SK-N-SH (cell line): ENCODE measurements at regions not wholly inside any gene's neighbourhood (a gene's known extent, or its start where the extent isn't known, plus 50 kb on each side); places are given as distances from the start of the nearest gene placed in this dataset.
A peak's percentile ranks its signal among the peaks of the same experiment; 100 is the strongest.

ENCODE experiments used
- CTCF ChIA-PET: fragments of 300-600, 350-600 bp; formaldehyde crosslinking; extraction: SDS; loops from one replicate; lab custom pipeline; 2021; lab: Yijun Ruan, JAX
- POLR2A ChIA-PET: fragments of 350-600 bp; sonication (Branson Sonifier 250); formaldehyde crosslinking; extraction: SDS; loops from one replicate; lab custom pipeline; 2020; ENCODE audit warnings: antibody characterized with exemption, inconsistent platforms; lab: Yijun Ruan, JAX
- DNase-seq: peaks from one replicate; pipeline ENCODE4 v3.0.0; 2012
- H2AFZ ChIP-seq: fragments of 200-600 bp; sonication (generic); 2 replicates; pipeline ENCODE4 v1.8.1; 2016; ENCODE audit warnings: antibody characterized with exemption, mild to moderate bottlenecking, low read depth
- H3F3A ChIP-seq: fragments of 200-600 bp; sonication (generic); replicated peaks from 2 replicates; pipeline ENCODE3; 2016; ENCODE audit warnings: antibody characterized with exemption, mild to moderate bottlenecking; ENCODE audit not compliant: insufficient read depth
- H3K27ac ChIP-seq, 2 experiments: fragments of 200-500 bp in 1 of 2; fragments of 200-600 bp in 1 of 2; sonication (Bioruptor generic) in 1 of 2; sonication (generic), shearing (Covaris generic) in 1 of 2; 2 replicates each; pipeline versions ENCODE4 v1.5.1 to v1.6.1; 2014 to 2016; ENCODE audit warnings: low read depth in 2 of 2, inconsistent platforms in 1 of 2, low read length in 1 of 2, mild to moderate bottlenecking in 1 of 2, mixed read lengths in 1 of 2
- H3K27me3 ChIP-seq: fragments of 200-600 bp; sonication (generic), shearing (Covaris generic); 2 replicates; pipeline ENCODE4 v1.6.1; 2016; ENCODE audit warnings: mixed run types; ENCODE audit not compliant: insufficient read depth
- H3K36me3 ChIP-seq, 2 experiments: fragments of 200-500 bp in 1 of 2; fragments of 200-600 bp in 1 of 2; sonication (Bioruptor generic) in 1 of 2; sonication (generic) in 1 of 2; replicated peaks in 1 of 2; 2 replicates each; pipeline versions ENCODE3 to v1.5.1; 2014 to 2016; ENCODE audit warnings: low read length in 1 of 2, mild to moderate bottlenecking in 1 of 2; ENCODE audit not compliant: insufficient read depth in 2 of 2, control insufficient read depth in 1 of 2
- H3K4me1 ChIP-seq, 2 experiments: fragments of 200-500 bp in 1 of 2; fragments of 200-600 bp in 1 of 2; sonication (Bioruptor generic) in 1 of 2; sonication (generic), shearing (Covaris generic) in 1 of 2; 2 replicates each; pipeline versions ENCODE4 v1.5.1 to v1.6.1; 2014 to 2016; ENCODE audit warnings: low read depth in 1 of 2, low read length in 1 of 2, mixed run types in 1 of 2; ENCODE audit not compliant: insufficient read depth in 2 of 2, control insufficient read depth in 1 of 2
- H3K4me2 ChIP-seq: fragments of 200-600 bp; sonication (generic), shearing (Covaris generic); 2 replicates; pipeline ENCODE4 v1.6.1; 2017; ENCODE audit warnings: mixed run types
- H3K4me3 ChIP-seq, 2 experiments: fragments of 200-500 bp in 1 of 2; fragments of 200-600 bp in 1 of 2; sonication (Bioruptor generic) in 1 of 2; sonication (generic), shearing (Covaris generic) in 1 of 2; 2 replicates each; pipeline versions ENCODE4 v1.5.1 to v1.8.1; 2014 to 2016; ENCODE audit warnings: low read depth in 2 of 2, inconsistent platforms in 1 of 2, low read length in 1 of 2, mild to moderate bottlenecking in 1 of 2, mixed read lengths in 1 of 2, moderate library complexity in 1 of 2
- H3K79me2 ChIP-seq: fragments of 200-600 bp; sonication (generic); 2 replicates; pipeline ENCODE4 v1.8.1; 2017; ENCODE audit warnings: mild to moderate bottlenecking; ENCODE audit not compliant: insufficient read depth
- H3K9ac ChIP-seq: fragments of 200-600 bp; sonication (generic); 2 replicates; pipeline ENCODE4 v1.6.1; 2017; ENCODE audit warnings: mixed run types
- H3K9me2 ChIP-seq: fragments of 200-600 bp; sonication (generic); 2 replicates; pipeline ENCODE4 v1.6.1; 2017; ENCODE audit warnings: mixed run types
- H3K9me3 ChIP-seq: fragments of 200-600 bp; sonication (generic); 2 replicates; pipeline ENCODE4 v1.6.1; 2017; ENCODE audit warnings: mixed run types, mild to moderate bottlenecking, moderate library complexity
- H4K20me1 ChIP-seq: fragments of 200-600 bp; sonication (generic); 2 replicates; pipeline ENCODE4 v1.6.1; 2017; ENCODE audit warnings: mild to moderate bottlenecking, mixed run types; ENCODE audit not compliant: insufficient read depth
- CHD2 ChIP-seq: fragments of 150-350 bp; IDR thresholded peaks from 2 replicates; pipeline ENCODE4 v1.6.1; 2018; ENCODE audit warnings: low read length; ENCODE audit not compliant: partially characterized antibody
- ELF1 ChIP-seq: IDR thresholded peaks from 2 replicates; pipeline ENCODE4 v1.4.0; 2012
- EP300 ChIP-seq, 2 experiments: IDR thresholded peaks; 2 replicates each; pipeline versions ENCODE4 v1.4.0 to v1.6.1; 2012; ENCODE audit warnings: borderline replicate concordance in 1 of 2, low read depth in 1 of 2, low read length in 1 of 2
- EZH2phosphoT487 ChIP-seq: fragments of 200-600 bp; sonication (generic); IDR thresholded peaks from 2 replicates; pipeline ENCODE4 v1.6.1; 2017; ENCODE audit warnings: low read depth, mixed run types, mild to moderate bottlenecking, antibody characterized with exemption, moderate library complexity, borderline replicate concordance
- FOXM1 ChIP-seq: IDR thresholded peaks from 2 replicates; pipeline ENCODE4 v1.4.0; 2012; ENCODE audit warnings: low read depth, mild to moderate bottlenecking
- JUND ChIP-seq: IDR thresholded peaks from 2 replicates; pipeline ENCODE4 v1.4.0; 2012
- MEF2A ChIP-seq: IDR thresholded peaks from 2 replicates; pipeline ENCODE4 v1.4.0; 2012; ENCODE audit warnings: low read depth, borderline replicate concordance
- NFIC ChIP-seq: IDR thresholded peaks from 2 replicates; pipeline ENCODE4 v1.4.0; 2012; ENCODE audit warnings: borderline replicate concordance
- POLR2AphosphoS5 ChIP-seq: IDR thresholded peaks from 2 replicates; pipeline ENCODE4 v1.6.1; 2012; ENCODE audit warnings: low read depth, low read length
- RCOR1 ChIP-seq: fragments of 150-350 bp; IDR thresholded peaks from 2 replicates; pipeline ENCODE4 v1.6.1; 2017; ENCODE audit warnings: antibody characterized with exemption, low read length
- RFX5 ChIP-seq: IDR thresholded peaks from 2 replicates; pipeline ENCODE4 v1.6.1; 2012; ENCODE audit warnings: mild to moderate bottlenecking, improper control_type of control experiment, low read length
- RXRA ChIP-seq: IDR thresholded peaks from 2 replicates; pipeline ENCODE4 v1.4.0; 2012; ENCODE audit warnings: low read depth, mild to moderate bottlenecking, borderline replicate concordance
- TAF1 ChIP-seq: IDR thresholded peaks from 2 replicates; pipeline ENCODE4 v1.6.1; 2012; ENCODE audit warnings: low read depth, mild to moderate bottlenecking, low read length, moderate library complexity, borderline replicate concordance
- TCF12 ChIP-seq: IDR thresholded peaks from 2 replicates; pipeline ENCODE4 v1.4.0; 2012
- WGBS: methylation state at CpG from one replicate; pipeline ENCODE4 v1.1.6; 2017; ENCODE audit warnings: low lambda C conversion rate; 5-methylcytosine and 5-hydroxymethylcytosine counted together
- TF ChIP-seq, protein P1 (sequence below): fragments of 200-600 bp; sonication (generic); IDR thresholded peaks from 2 replicates; pipeline ENCODE4 v1.6.1; 2017; ENCODE audit warnings: antibody characterized with exemption, mild to moderate bottlenecking, moderate library complexity
- TF ChIP-seq, protein P2 (sequence below): IDR thresholded peaks from 2 replicates; pipeline ENCODE4 v1.6.1; 2012; ENCODE audit warnings: mild to moderate bottlenecking, low read depth, low read length, moderate library complexity
- TF ChIP-seq, protein P3 (sequence below): IDR thresholded peaks from 2 replicates; pipeline ENCODE4 v1.4.0; 2012; ENCODE audit warnings: low read depth, borderline replicate concordance

DNA sequence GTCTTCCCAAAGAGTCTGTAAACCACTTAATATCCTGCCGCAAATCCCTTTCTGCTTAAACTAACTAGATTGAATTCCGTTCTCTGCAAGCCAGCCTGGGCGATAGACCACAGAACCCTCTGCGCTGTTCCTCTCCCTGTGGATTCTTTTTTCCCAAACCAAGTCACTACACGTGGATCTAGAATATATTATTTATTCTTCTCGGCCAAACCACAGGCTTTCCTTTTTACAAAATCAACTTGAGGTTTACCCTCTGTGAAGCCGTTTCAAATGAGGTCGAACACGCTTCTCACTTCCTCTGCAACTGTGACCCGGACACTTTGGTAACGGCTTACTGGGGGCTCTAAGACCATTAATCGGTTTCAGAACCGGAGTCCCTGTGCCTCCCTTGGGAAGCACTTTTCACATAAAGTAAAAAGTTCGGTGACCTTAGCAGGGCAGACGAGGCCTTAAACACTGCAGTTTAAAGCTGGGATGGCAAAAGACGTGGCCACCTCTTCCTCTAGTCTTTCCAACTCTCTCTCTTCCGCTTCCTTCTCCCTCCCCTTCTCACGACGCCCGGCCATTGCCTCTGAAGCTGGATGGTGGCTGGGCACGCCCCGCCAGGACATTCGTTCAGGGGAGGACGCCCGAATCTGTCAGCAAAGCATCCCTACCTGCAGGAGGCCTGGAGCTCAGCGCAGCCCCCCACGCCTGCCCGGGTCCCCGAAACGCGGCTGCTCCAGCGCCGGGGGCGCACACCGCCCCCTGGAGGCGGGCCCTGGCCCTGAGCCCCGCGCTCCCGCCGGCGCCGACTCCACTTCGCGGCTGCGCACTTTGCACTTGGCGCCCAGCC, 55.0 kb upstream of the FOXC1 start:
- Histone ChIP-seq H3K79me2 (no peaks in the 10 kb centered on the region), H3K4me1 (no peaks in the 10 kb centered on the region), H3K9me3 (no peaks in the 10 kb centered on the region), H3K27ac (no peak overlapping the region), H3F3A (no peaks in the 10 kb centered on the region), H3K4me2 (peak overlapping the region; percentile 55; the same call in 1 of the 2 replicates), H3K36me3 (no peaks in the 10 kb centered on the region), H3K27me3 (peaks cover 12% of the 10 kb centered on the region; the same call in 1 of the 2 replicates), H4K20me1 (no peaks in the 10 kb centered on the region), H3K4me3 (peak overlapping the region; percentile 33 to 48), H2AFZ (peak overlapping the region; percentile 14; the same call in 1 of the 2 replicates), H3K9ac (no peak overlapping the region), H3K9me2 (no peaks in the 10 kb centered on the region)
- peak; percentile 77 for DNase-seq
- WGBS: 25% methylated on average over 43 of the region's 46 CpGs
- TF ChIP-seq TCF12: no peak
- TF ChIP-seq, protein P1, sequence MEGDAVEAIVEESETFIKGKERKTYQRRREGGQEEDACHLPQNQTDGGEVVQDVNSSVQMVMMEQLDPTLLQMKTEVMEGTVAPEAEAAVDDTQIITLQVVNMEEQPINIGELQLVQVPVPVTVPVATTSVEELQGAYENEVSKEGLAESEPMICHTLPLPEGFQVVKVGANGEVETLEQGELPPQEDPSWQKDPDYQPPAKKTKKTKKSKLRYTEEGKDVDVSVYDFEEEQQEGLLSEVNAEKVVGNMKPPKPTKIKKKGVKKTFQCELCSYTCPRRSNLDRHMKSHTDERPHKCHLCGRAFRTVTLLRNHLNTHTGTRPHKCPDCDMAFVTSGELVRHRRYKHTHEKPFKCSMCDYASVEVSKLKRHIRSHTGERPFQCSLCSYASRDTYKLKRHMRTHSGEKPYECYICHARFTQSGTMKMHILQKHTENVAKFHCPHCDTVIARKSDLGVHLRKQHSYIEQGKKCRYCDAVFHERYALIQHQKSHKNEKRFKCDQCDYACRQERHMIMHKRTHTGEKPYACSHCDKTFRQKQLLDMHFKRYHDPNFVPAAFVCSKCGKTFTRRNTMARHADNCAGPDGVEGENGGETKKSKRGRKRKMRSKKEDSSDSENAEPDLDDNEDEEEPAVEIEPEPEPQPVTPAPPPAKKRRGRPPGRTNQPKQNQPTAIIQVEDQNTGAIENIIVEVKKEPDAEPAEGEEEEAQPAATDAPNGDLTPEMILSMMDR: peak; percentile 53
- POLR2A ChIA-PET: no interaction called here
- CTCF ChIA-PET: interaction anchor here (1.2 to 1.6 kb wide), 2 partner anchors 12 to 18 kb away, joined by 3 to 4 read pairs; no protein-coding TSS in a partner anchor

DNA sequence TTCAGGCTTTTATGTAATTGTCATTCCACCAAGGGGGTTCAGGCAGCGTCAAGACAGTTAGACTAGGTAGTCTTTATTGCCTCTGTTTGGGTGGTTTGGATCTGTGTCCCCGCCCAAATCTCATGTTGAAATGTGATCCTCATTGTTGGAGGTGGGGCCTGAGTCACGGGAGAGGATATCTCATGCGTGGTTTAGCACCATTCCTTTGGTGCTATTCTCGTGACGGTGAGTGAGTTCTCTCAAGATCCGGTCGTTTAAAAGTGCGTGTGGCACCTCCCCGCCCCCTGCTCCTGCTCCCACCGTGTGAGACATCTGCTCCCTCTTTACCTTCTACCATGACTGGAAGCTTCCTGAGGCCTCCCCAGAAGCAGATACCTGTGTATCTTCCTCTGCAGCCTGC, 51.3 kb upstream of the FOXC1 start:
- TF ChIP-seq, protein P1: no peak
- TF ChIP-seq EZH2phosphoT487: no peak
- no peak for TF ChIP-seq RFX5
- TF ChIP-seq, protein P2, sequence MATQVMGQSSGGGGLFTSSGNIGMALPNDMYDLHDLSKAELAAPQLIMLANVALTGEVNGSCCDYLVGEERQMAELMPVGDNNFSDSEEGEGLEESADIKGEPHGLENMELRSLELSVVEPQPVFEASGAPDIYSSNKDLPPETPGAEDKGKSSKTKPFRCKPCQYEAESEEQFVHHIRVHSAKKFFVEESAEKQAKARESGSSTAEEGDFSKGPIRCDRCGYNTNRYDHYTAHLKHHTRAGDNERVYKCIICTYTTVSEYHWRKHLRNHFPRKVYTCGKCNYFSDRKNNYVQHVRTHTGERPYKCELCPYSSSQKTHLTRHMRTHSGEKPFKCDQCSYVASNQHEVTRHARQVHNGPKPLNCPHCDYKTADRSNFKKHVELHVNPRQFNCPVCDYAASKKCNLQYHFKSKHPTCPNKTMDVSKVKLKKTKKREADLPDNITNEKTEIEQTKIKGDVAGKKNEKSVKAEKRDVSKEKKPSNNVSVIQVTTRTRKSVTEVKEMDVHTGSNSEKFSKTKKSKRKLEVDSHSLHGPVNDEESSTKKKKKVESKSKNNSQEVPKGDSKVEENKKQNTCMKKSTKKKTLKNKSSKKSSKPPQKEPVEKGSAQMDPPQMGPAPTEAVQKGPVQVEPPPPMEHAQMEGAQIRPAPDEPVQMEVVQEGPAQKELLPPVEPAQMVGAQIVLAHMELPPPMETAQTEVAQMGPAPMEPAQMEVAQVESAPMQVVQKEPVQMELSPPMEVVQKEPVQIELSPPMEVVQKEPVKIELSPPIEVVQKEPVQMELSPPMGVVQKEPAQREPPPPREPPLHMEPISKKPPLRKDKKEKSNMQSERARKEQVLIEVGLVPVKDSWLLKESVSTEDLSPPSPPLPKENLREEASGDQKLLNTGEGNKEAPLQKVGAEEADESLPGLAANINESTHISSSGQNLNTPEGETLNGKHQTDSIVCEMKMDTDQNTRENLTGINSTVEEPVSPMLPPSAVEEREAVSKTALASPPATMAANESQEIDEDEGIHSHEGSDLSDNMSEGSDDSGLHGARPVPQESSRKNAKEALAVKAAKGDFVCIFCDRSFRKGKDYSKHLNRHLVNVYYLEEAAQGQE: no peak
- no peak for TF ChIP-seq ELF1
- TF ChIP-seq FOXM1: no peak
- no peak for TF ChIP-seq EP300 (IDR thresholded peaks at IDR 0.05; ENCODE audit: borderline replicate concordance in 1 of 2, low read depth in 1 of 2, low read length in 1 of 2)
- TF ChIP-seq MEF2A: no peak
- no peak for TF ChIP-seq RXRA
- TF ChIP-seq, protein P3, sequence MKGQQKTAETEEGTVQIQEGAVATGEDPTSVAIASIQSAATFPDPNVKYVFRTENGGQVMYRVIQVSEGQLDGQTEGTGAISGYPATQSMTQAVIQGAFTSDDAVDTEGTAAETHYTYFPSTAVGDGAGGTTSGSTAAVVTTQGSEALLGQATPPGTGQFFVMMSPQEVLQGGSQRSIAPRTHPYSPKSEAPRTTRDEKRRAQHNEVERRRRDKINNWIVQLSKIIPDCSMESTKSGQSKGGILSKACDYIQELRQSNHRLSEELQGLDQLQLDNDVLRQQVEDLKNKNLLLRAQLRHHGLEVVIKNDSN: no peak
- TF ChIP-seq NFIC: no peak
- TF ChIP-seq POLR2AphosphoS5: no peak
- TF ChIP-seq TAF1: no peak
- TF ChIP-seq CHD2: no peak
- no peak for TF ChIP-seq JUND
- no peak for TF ChIP-seq RCOR1
- no peak overlapping the region for H3K27ac ChIP-seq
- H3K9me2 ChIP-seq: no peaks in the 10 kb centered on the region
- no peaks in the 10 kb centered on the region for H3F3A ChIP-seq
- H3K9ac ChIP-seq: no peak overlapping the region
- no peak overlapping the region for H3K4me2 ChIP-seq
- CTCF ChIA-PET: interaction anchor here (0.6 kb wide), 1 partner anchor 8 kb away, joined by 3 read pairs; no protein-coding TSS in a partner anchor
- H3K36me3 ChIP-seq: no peaks in the 10 kb centered on the region
- no peaks in the 10 kb centered on the region for H4K20me1 ChIP-seq
- H3K4me3 ChIP-seq: no peak overlapping the region
- POLR2A ChIA-PET: no interaction called here
- no peaks in the 10 kb centered on the region for H3K4me1 ChIP-seq
- H3K79me2 ChIP-seq: no peaks in the 10 kb centered on the region
- WGBS: 26% methylated on average over 9 of the region's 11 CpGs
- peaks cover 10% of the 10 kb centered on the region; the same call in 1 of the 2 replicates for H3K27me3 ChIP-seq
- H3K9me3 ChIP-seq: no peaks in the 10 kb centered on the region
- DNase-seq: no peak
- H2AFZ ChIP-seq: no peak overlapping the region
